ENCODE measurements at regions not wholly inside any gene's neighbourhood (a gene's known extent, or its start where the extent isn't known, plus 50 kb on each side); places are given as distances from the start of the nearest gene placed in this dataset.

GRCh38 chr11:69953356-69953755, 124.8 kb upstream of the ANO1 start:
- DNase-seq, result no peak

GRCh38 chr11:69954756-69955155, 123.4 kb upstream of the ANO1 start:
- DNase-seq, result no peak

- DNase-seq, result no peak
These were observed 121.4 kb upstream of the ANO1 start for GRCh38 chr11:69956669-69957190.

GRCh38 chr11:69957849-69958248, 120.3 kb upstream of the ANO1 start:
- DNase-seq, result no peak

GRCh38 chr11:69958308-69958707, 119.8 kb upstream of the ANO1 start:
- DNase-seq, result no peak

DNA sequence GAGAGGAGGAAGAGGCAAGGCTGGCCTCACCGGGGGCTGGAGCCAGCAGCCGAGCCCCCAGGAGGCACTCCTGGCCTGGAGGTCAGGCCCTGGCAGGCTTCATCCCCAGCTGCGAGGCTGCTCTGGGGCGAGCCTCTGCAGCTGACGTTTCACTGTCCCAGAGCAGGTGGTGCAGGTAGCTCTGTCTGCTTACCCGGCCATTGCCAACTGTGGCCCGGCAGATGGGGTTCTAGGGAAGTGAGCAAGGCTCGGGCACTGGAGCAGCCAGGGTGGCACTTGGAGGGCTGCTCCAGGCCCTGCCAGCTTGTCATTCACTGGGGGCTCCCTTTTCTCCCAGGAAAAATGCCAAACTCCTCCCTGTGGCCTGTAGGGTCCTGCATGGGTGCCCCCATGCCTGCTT, 118.7 kb upstream of the ANO1 start:
- no peak for DNase-seq

GRCh38 chr11:69961738-69962137, 116.4 kb upstream of the ANO1 start:
- no peak for DNase-seq

- no peak for DNase-seq
These were observed 116.0 kb upstream of the ANO1 start for GRCh38 chr11:69962152-69962551.

- no peak for DNase-seq
These were observed 114.4 kb upstream of the ANO1 start for GRCh38 chr11:69963533-69964246.

DNA sequence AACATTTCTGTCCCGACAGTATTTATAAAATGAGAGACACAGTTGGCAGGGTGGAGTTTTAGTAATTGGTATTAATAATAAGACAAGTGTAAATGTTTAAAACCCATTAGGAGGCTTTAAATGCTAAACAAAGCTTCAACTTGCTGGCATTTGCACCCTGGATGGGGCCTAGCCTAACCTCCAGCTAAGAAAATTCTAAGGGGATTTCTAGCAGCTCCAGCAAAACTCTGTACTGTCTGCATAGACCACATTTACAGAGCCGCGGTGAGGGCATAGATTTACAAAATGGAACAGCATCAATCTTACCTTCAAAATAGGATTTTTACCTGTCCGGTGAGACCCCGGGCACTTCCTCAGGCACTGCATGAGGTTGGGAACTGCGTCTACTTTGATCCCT, 113.9 kb upstream of the ANO1 start:
- no peak for DNase-seq

DNA sequence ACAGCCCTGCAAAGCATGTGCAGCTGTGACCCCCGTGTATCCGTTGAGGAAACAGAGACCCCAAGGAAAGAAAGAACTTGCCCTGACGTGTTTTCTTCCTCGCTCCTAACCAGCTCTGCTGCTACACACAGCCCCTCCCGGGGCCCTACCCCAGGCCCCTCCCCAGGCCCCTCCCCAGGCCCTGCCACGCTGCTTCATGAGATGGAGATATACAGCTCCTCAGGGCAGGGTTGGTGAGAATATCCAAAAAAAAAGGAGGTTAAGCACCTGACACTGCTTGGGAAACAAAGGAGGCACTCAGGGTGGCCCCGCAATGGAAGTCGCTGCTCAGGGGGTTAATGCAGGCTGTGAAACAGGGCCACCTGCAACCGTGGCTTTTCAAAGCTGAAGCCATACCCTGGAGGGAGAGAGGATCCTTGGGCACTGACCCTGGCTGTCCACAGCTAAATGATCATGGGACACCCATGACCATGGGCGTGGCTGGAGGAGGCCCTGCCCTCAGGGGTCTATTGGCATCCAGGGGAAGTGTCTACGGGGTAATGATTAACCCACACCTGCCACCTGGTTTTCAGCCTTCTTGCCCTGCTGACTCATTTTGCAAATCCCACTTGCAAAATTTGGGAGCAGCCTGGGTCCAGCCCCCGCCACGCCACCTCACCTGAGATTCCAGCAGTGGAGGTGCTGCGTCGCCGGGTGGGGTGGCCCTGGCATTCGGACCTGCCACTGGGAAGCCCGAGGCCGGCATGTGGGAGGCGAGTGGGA, 112.1 kb upstream of the ANO1 start:
- no peak for DNase-seq

GRCh38 chr11:69966583-69966835, 111.6 kb upstream of the ANO1 start:
- no peak for DNase-seq

GRCh38 chr11:69966910-69967483, 111.1 kb upstream of the ANO1 start:
- no peak for DNase-seq

- DNase-seq, result no peak
These were observed 110.6 kb upstream of the ANO1 start for GRCh38 chr11:69967484-69967883.

- no peak for DNase-seq
These were observed 109.4 kb upstream of the ANO1 start for GRCh38 chr11:69968396-69969347.

- no peak for DNase-seq
These were observed 108.0 kb upstream of the ANO1 start for GRCh38 chr11:69969890-69970784.

DNA sequence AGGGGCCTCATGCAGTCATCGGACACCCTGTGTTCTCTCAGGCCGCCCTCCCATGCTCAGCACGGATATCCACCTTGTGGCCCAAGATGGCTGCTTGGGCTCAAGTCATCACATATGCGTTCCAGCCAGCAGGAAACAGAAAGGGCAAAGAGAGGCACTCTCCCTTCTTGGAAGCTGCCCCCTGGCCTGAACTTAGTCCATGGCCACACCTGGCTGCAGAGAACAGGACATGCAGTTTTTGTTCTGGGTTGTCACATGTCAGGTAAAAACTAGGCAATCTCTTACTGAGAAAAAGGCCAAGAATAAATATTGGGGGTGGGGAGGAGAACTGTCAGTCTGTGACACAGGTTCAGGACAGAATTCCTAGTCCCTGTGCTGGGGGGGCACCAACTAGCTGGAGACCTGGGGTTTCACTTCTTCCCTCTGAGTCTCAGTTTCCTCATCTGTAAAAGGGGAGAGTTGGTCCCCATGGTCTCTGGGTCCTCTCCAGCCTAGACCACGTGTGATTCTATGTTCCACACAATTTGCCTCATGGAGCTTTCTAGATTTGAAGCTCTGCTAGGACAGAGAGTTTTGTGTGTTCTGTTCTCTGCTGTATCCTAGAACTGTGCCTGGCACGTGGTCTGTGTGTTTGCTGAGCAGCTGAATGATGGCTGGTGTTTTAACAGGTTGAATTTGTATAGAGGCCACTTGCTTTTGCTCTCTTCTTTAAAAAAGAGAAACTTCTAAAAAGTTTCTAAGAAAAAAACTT, 107.2 kb upstream of the ANO1 start:
- DNase-seq, result no peak

DNA sequence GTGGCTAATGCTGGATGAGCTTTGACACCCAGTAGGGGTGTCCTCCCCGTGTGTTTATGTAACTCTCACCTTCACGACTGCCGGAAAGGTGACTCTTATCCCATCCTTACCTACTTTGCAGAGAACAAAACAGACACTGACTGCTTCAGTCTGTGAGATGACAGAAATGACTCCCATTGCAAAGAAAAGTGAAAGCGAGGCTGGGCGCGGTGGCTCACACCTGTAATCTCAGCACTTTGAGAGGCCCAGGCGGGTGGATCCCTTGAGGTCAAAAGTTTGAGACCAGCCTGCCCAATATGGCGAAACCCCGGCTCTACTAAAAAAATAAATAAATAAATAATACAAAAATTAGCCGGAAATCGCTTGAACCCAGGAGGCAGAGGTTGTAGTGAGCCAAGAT, 106.4 kb upstream of the ANO1 start:
- no peak for DNase-seq

DNA sequence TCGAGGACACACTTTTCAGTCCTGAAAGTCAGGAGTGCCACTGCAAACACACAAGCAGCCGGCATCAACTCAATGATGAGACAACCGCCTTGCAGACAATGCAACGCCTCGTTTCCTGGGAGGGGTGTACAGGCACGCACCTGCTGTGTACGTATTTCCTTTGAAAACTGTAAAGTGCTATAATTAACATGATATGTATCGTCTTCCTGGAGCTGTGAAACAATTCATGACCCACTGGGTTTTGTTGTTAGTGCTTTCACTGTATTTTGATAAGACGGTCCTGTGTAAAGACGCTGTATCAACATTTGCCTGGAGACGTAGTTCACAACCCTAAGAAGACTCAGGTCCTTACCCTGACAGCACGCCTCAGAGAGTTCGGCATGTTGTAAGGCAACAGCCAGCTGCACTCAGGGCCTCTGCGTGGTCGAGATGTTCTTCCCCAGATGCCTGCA, 105.7 kb upstream of the ANO1 start:
- DNase-seq, result peak; percentile 55

- no peak for DNase-seq
These were observed 103.6 kb upstream of the ANO1 start for GRCh38 chr11:69974528-69974927.

DNA sequence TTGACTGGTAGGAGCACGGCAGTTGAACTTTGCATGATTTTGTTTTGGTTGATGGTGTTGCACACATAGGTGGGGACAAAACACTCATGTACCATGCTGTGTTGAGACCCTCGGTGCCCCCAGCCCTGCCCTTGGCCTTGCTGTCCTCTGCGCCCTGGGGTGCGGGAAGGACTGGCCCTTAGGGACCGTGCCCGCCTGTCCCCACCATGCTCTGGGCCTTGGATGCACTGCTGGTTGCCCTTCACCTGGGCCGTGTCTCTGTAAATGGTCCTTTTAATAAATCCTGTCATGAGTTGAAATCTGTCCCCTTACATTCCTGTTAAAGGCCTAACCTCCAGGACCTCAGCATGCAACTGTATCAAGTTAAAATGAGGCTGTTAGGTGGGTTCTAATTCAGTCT, 102.3 kb upstream of the ANO1 start:
- no peak for DNase-seq

All from NCI-H2227 treated with DMSO at 0.1 percent for 48 hours (cell line).